HEK293T (cell line): ENCODE measurements at regions not wholly inside any gene's neighbourhood (a gene's known extent, or its start where the extent isn't known, plus 50 kb on each side); places are given as distances from the start of the nearest gene placed in this dataset.

Experiments used
- BHLHE40 ChIP-seq: fragments of 450-650 bp; IDR thresholded peaks from 2 replicates; pipeline ENCODE4 v1.6.1; 2016; ENCODE audit warnings: mild to moderate bottlenecking, moderate library complexity, borderline replicate concordance
- ELF4 ChIP-seq: fragments of 450-650 bp; IDR thresholded peaks from 2 replicates; pipeline ENCODE4 v1.6.1; 2017; ENCODE audit warnings: antibody characterized with exemption
- FOXA1 ChIP-seq: fragments of 450-650 bp; IDR thresholded peaks from 2 replicates; pipeline ENCODE4 v1.6.1; 2016; ENCODE audit warnings: mild to moderate bottlenecking
- FOXM1 ChIP-seq: fragments of 450-650 bp; IDR thresholded peaks from 2 replicates; pipeline ENCODE4 v1.6.1; 2017; ENCODE audit warnings: mild to moderate bottlenecking, borderline replicate concordance
- HDGF ChIP-seq: fragments of 450-650 bp; IDR thresholded peaks from 2 replicates; pipeline ENCODE4 v1.6.1; 2017; ENCODE audit warnings: antibody characterized with exemption, borderline replicate concordance
- LEF1 ChIP-seq: fragments of 450-650 bp; IDR thresholded peaks from 2 replicates; pipeline ENCODE4 v1.6.1; 2017; ENCODE audit warnings: mild to moderate bottlenecking, borderline replicate concordance
- NFRKB ChIP-seq: fragments of 450-650 bp; IDR thresholded peaks from 2 replicates; pipeline ENCODE4 v1.6.1; 2016; ENCODE audit warnings: mild to moderate bottlenecking, moderate library complexity
- SP1 ChIP-seq: fragments of 450-650 bp; IDR thresholded peaks from 2 replicates; pipeline ENCODE4 v1.6.1; 2017
- TARDBP ChIP-seq: fragments of 450-650 bp; IDR thresholded peaks from 2 replicates; pipeline ENCODE4 v1.6.1; 2016
- ZNF384 ChIP-seq: fragments of 450-650 bp; IDR thresholded peaks from 2 replicates; pipeline ENCODE4 v1.6.1; 2016

DNA sequence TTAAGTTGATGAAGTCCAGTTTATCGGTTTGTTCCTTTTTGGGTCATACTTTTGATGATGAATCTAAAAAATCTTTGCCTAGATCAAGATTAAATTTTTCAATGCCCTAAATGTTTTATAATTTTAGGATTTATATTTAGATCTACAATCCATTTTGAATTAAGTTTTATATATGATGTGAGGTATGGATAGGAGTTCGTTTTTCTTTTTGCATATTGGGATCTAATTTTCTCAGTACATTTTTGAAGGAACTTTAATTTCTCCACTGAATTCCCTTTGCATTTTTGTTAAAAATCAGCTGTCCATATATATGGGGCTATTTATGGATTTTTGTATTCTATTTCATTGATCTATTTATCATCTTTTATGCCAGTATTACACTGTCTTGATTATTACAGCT lies 125.5 kb upstream of the HS3ST2 start:
- no peak for TF ChIP-seq TARDBP
- TF ChIP-seq ZNF384, result no peak
- TF ChIP-seq SP1, result no peak
- TF ChIP-seq ELF4, result no peak
- TF ChIP-seq HDGF, result no peak
- no peak for TF ChIP-seq NFRKB
- TF ChIP-seq FOXA1, result no peak
- TF ChIP-seq FOXM1, result no peak
- no peak for TF ChIP-seq BHLHE40
- no peak for TF ChIP-seq LEF1
